Endothelial cell (in vitro differentiated cells): ENCODE measurements at regions not wholly inside any gene's neighbourhood (a gene's known extent, or its start where the extent isn't known, plus 50 kb on each side); places are given as distances from the start of the nearest gene placed in this dataset.

ENCODE experiments used
- DNase-seq: peaks from one replicate; pipeline ENCODE4 v3.0.0; 2021; ENCODE audit warnings: low spot score
- H3K27ac Mint-ChIP-seq: one replicate; pipeline ENCODE4 v1.8.0; 2021; ENCODE audit warnings: mixed read lengths, inconsistent platforms; ENCODE audit not compliant: unreplicated experiment
- H3K27me3 Mint-ChIP-seq: one replicate; pipeline ENCODE4 v1.8.0; 2021; ENCODE audit warnings: mild to moderate bottlenecking, moderate library complexity, mixed read lengths, inconsistent platforms; ENCODE audit not compliant: unreplicated experiment
- H3K36me3 Mint-ChIP-seq: one replicate; pipeline ENCODE4 v1.8.0; 2021; ENCODE audit warnings: mild to moderate bottlenecking, low read depth, mixed read lengths, inconsistent platforms; ENCODE audit not compliant: unreplicated experiment
- H3K4me1 Mint-ChIP-seq: one replicate; pipeline ENCODE4 v1.8.0; 2021; ENCODE audit warnings: mild to moderate bottlenecking, mixed read lengths, inconsistent platforms; ENCODE audit not compliant: unreplicated experiment
- H3K4me3 Mint-ChIP-seq: one replicate; pipeline ENCODE4 v1.8.0; 2021; ENCODE audit warnings: mild to moderate bottlenecking, mixed read lengths, inconsistent platforms; ENCODE audit not compliant: unreplicated experiment
- H3K9me3 Mint-ChIP-seq: one replicate; pipeline ENCODE4 v1.8.0; 2021; ENCODE audit warnings: mixed read lengths, inconsistent platforms; ENCODE audit not compliant: unreplicated experiment
- TF ChIP-seq, protein P1 (sequence below): fragments of 200-600 bp; sonication (generic); IDR thresholded peaks from one replicate; pipeline ENCODE4 v1.5.0; 2021; ENCODE audit warnings: antibody characterized with exemption; ENCODE audit not compliant: unreplicated experiment

GRCh38 chr5:125041798-125042197 lies 295.4 kb upstream of the ZNF608 start:
- Mint-ChIP-seq H3K27me3 (no peaks in the 10 kb centered on the region), H3K27ac (no peak overlapping the region), H3K4me1 (peaks cover 22% of the 10 kb centered on the region), H3K4me3 (no peak overlapping the region), H3K36me3 (no peaks in the 10 kb centered on the region), H3K9me3 (no peaks in the 10 kb centered on the region)
- DNase-seq, result no peak
- TF ChIP-seq, protein P1, sequence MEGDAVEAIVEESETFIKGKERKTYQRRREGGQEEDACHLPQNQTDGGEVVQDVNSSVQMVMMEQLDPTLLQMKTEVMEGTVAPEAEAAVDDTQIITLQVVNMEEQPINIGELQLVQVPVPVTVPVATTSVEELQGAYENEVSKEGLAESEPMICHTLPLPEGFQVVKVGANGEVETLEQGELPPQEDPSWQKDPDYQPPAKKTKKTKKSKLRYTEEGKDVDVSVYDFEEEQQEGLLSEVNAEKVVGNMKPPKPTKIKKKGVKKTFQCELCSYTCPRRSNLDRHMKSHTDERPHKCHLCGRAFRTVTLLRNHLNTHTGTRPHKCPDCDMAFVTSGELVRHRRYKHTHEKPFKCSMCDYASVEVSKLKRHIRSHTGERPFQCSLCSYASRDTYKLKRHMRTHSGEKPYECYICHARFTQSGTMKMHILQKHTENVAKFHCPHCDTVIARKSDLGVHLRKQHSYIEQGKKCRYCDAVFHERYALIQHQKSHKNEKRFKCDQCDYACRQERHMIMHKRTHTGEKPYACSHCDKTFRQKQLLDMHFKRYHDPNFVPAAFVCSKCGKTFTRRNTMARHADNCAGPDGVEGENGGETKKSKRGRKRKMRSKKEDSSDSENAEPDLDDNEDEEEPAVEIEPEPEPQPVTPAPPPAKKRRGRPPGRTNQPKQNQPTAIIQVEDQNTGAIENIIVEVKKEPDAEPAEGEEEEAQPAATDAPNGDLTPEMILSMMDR, result no peak

GRCh38 chr5:125042261-125042890 lies 295.9 kb upstream of the ZNF608 start:
- Mint-ChIP-seq H3K27ac (no peak overlapping the region), H3K4me3 (no peak overlapping the region), H3K4me1 (peaks cover 22% of the 10 kb centered on the region)

DNA sequence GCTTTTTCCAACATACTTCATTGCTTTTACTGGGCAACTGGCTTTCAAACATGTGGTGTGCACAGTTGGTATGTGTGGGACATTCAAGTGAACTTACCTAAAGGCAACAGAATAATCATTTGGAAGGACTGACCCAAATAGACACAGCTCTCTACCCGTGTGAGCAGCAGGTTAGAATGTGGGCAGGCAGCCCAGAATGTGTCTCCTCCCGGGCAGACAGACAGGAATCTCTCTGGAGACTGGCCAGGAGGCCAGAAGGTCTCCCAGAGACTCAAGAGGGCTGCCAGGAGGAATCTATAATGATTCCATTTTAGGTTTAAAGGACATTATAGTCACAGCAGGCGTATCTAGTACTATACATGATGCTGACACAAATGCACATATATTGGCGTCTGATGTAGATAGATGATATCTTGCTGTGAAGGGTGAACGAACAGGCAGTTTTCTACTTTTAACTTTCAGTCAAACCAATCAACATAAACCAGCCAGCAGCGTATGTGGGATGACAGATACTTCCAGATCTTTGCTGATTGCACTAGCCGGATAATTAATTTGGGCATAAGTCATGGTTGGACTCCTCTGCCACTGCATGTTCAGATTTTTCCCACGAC lies 297.4 kb upstream of the ZNF608 start:
- Mint-ChIP-seq H3K9me3 (no peaks in the 10 kb centered on the region), H3K36me3 (no peaks in the 10 kb centered on the region), H3K27ac (no peak overlapping the region), H3K4me3 (no peak overlapping the region), H3K4me1 (peaks cover 19% of the 10 kb centered on the region), H3K27me3 (no peaks in the 10 kb centered on the region)
- no peak for DNase-seq
- TF ChIP-seq, protein P1, result no peak

More at GRCh38 chr5:125042261-125042890, 295.9 kb upstream of the ZNF608 start:
- Mint-ChIP-seq H3K27me3 (no peaks in the 10 kb centered on the region), H3K36me3 (no peaks in the 10 kb centered on the region), H3K9me3 (no peaks in the 10 kb centered on the region)
- TF ChIP-seq, protein P1, result no peak
- DNase-seq, result no peak

DNA sequence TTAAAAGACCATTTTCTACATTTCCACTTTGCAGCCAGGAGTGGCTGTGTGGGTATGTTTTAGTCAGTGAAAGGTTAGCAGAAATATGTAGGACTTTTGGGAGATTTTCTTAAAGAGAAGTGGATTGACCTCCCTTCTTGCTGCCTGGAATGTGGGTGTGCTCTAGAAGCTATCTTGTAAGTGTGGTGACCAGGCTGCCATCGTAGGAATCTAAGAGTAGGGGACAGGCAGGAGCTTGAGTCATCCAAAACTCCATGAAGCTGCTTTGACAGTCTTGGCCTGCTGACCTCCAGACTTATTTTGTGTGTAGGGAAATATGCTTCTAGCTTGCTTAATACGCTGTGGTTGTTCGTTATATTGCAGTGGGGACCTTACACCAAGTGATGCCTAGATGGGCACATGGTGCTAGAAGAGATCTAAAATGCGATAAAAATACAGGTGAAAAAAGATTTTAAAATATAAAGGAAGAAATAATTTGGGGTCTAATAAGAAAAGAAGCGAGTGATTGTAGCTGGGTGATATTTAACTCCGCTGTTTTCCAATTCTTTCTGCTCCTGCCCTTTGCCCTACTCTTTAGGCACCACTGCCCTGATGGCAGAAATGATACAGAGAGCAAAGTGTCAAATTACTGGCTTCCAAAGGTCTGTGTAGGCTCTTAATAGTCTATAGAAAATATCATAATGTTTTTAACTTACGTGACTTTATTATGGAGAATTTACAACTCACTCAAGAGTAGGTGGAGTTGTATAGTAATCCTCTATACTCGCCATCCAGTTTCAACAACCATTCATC lies 298.2 kb upstream of the ZNF608 start:
- H3K4me1 Mint-ChIP-seq, result peaks cover 19% of the 10 kb centered on the region
- no peak overlapping the region for H3K27ac Mint-ChIP-seq
- no peaks in the 10 kb centered on the region for H3K9me3 Mint-ChIP-seq
- no peaks in the 10 kb centered on the region for H3K27me3 Mint-ChIP-seq
- no peak for DNase-seq
- TF ChIP-seq, protein P1, result no peak
- no peaks in the 10 kb centered on the region for H3K36me3 Mint-ChIP-seq
- H3K4me3 Mint-ChIP-seq, result no peak overlapping the region

DNA sequence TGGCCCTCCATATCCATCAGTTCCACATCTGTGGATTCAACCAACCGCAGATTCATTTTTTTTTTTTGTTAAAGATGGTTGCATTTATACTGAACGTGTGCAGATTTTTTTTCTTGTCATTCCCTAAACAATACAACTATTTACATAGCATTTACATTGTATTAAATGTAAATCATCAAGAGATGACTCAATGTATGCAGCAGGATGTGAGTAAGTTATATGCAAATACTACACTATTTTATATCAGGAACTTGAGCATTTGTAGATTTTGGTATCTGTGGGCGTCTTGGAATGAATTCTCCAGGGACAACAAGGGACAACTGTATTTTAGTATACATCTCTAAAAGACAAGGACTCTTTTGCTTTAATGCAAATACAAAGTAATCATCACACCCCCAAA lies 299.2 kb upstream of the ZNF608 start:
- TF ChIP-seq, protein P1, result no peak
- no peaks in the 10 kb centered on the region for H3K9me3 Mint-ChIP-seq
- no peaks in the 10 kb centered on the region for H3K27me3 Mint-ChIP-seq
- H3K36me3 Mint-ChIP-seq, result no peaks in the 10 kb centered on the region
- no peak overlapping the region for H3K4me3 Mint-ChIP-seq
- H3K4me1 Mint-ChIP-seq, result peaks cover 19% of the 10 kb centered on the region
- no peak for DNase-seq
- H3K27ac Mint-ChIP-seq, result no peak overlapping the region
